ENCODE measurements at regions not wholly inside any gene's neighbourhood (a gene's known extent, or its start where the extent isn't known, plus 50 kb on each side); places are given as distances from the start of the nearest gene placed in this dataset.

GRCh38 chr5:82406205-82406773 lies 128.1 kb upstream of the RPS23 start:
- CTCF ChIA-PET = no interaction called here
- intact Hi-C loops (cut with micrococcal nuclease; ENCODE audit: unreplicated experiment) = no loop called here
- DNase-seq (ENCODE audit: low read depth, low spot score) (no peak), ATAC-seq (no peak)
- H3K9me3 ChIP-seq (ENCODE audit: control insufficient read depth, insufficient read depth, low read depth, low read length) = no peaks in the 10 kb centered on the region
- in situ Hi-C loops (cut with HindIII; ENCODE audit: low pct_unique_long_range_greater_than_20kb, low sequenced_read_pairs) = no loop called here
- no peaks in the 10 kb centered on the region for H3K4me1 ChIP-seq (ENCODE audit: control insufficient read depth, insufficient read depth, low read length)
- H3K36me3 ChIP-seq (ENCODE audit: control insufficient read depth, insufficient read depth, low read length) = no peaks in the 10 kb centered on the region
- H3K4me3 ChIP-seq (ENCODE audit: low read depth in 2 of 2, low read length in 2 of 2) = no peak overlapping the region
- no TSS peak for BruUV-seq (replicated peaks)
- POLR2A ChIA-PET = no interaction called here
- H3K27ac ChIP-seq (ENCODE audit: low read length) = no peak overlapping the region
- no peaks in the 10 kb centered on the region for H3K27me3 ChIP-seq (ENCODE audit: control insufficient read depth, insufficient read depth, low read length)
- TF ChIP-seq TCF7L2 (IDR thresholded peaks at IDR 0.05; ENCODE audit: low read depth, low read length) = no peak
- TF ChIP-seq POLR2AphosphoS5 (IDR thresholded peaks at IDR 0.05; ENCODE audit: low read depth, low read length) = no peak
- TF ChIP-seq, protein P1, sequence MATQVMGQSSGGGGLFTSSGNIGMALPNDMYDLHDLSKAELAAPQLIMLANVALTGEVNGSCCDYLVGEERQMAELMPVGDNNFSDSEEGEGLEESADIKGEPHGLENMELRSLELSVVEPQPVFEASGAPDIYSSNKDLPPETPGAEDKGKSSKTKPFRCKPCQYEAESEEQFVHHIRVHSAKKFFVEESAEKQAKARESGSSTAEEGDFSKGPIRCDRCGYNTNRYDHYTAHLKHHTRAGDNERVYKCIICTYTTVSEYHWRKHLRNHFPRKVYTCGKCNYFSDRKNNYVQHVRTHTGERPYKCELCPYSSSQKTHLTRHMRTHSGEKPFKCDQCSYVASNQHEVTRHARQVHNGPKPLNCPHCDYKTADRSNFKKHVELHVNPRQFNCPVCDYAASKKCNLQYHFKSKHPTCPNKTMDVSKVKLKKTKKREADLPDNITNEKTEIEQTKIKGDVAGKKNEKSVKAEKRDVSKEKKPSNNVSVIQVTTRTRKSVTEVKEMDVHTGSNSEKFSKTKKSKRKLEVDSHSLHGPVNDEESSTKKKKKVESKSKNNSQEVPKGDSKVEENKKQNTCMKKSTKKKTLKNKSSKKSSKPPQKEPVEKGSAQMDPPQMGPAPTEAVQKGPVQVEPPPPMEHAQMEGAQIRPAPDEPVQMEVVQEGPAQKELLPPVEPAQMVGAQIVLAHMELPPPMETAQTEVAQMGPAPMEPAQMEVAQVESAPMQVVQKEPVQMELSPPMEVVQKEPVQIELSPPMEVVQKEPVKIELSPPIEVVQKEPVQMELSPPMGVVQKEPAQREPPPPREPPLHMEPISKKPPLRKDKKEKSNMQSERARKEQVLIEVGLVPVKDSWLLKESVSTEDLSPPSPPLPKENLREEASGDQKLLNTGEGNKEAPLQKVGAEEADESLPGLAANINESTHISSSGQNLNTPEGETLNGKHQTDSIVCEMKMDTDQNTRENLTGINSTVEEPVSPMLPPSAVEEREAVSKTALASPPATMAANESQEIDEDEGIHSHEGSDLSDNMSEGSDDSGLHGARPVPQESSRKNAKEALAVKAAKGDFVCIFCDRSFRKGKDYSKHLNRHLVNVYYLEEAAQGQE (IDR thresholded peaks at IDR 0.05; ENCODE audit: insufficient read depth in 1 of 2, low read depth in 2 of 2, low read length in 1 of 2) = no peak
- TF ChIP-seq SIN3A (IDR thresholded peaks at IDR 0.05; ENCODE audit: borderline replicate concordance, insufficient read depth, low read depth, low read length) = no peak
- TF ChIP-seq, protein P2, sequence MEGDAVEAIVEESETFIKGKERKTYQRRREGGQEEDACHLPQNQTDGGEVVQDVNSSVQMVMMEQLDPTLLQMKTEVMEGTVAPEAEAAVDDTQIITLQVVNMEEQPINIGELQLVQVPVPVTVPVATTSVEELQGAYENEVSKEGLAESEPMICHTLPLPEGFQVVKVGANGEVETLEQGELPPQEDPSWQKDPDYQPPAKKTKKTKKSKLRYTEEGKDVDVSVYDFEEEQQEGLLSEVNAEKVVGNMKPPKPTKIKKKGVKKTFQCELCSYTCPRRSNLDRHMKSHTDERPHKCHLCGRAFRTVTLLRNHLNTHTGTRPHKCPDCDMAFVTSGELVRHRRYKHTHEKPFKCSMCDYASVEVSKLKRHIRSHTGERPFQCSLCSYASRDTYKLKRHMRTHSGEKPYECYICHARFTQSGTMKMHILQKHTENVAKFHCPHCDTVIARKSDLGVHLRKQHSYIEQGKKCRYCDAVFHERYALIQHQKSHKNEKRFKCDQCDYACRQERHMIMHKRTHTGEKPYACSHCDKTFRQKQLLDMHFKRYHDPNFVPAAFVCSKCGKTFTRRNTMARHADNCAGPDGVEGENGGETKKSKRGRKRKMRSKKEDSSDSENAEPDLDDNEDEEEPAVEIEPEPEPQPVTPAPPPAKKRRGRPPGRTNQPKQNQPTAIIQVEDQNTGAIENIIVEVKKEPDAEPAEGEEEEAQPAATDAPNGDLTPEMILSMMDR (IDR thresholded peaks at IDR 0.05) = no peak

DNA sequence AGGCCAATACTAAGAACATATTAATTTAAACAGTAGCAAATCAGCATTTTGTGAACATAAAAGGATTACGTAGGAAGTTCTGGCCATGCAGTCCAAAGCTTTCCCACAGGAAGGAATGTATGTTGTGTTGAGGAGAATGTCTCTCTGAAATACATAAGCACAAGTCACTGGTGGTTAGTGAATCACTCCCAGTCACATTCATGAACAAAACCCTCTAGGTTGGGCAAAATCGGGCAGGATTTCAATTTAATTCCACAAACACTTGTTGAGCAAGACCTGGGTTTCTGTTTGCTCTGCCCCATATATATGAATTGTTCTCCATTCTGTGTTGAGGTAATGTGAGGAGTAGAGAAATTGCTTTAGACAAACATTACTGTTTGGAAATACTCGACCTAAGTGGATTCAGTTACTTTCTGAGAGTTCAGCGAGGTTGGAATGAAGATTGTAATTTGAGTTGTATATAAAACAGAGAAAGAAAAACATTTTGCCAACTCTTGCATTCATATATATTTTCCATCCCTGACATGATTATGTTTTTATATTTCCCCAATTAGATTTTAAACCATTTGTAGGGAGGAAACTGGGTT lies 127.6 kb upstream of the RPS23 start:
- no peak for DNase-seq (ENCODE audit: low read depth, low spot score)
- H3K4me1 ChIP-seq (ENCODE audit: control insufficient read depth, insufficient read depth, low read length) = no peaks in the 10 kb centered on the region
- CTCF ChIA-PET = no interaction called here
- BruUV-seq (replicated peaks) = no TSS peak
- ATAC-seq = no peak
- H3K9me3 ChIP-seq (ENCODE audit: control insufficient read depth, insufficient read depth, low read depth, low read length) = no peaks in the 10 kb centered on the region
- in situ Hi-C loops (cut with HindIII; ENCODE audit: low pct_unique_long_range_greater_than_20kb, low sequenced_read_pairs) (no loop called here), intact Hi-C loops (cut with micrococcal nuclease; ENCODE audit: unreplicated experiment) (no loop called here)
- no peaks in the 10 kb centered on the region for H3K27me3 ChIP-seq (ENCODE audit: control insufficient read depth, insufficient read depth, low read length)
- POLR2A ChIA-PET = no interaction called here
- H3K4me3 ChIP-seq (ENCODE audit: low read depth in 2 of 2, low read length in 2 of 2) = no peak overlapping the region
- TF ChIP-seq, protein P1 (IDR thresholded peaks at IDR 0.05; ENCODE audit: insufficient read depth in 1 of 2, low read depth in 2 of 2, low read length in 1 of 2) = no peak
- TF ChIP-seq, protein P2 (IDR thresholded peaks at IDR 0.05) = no peak
- TF ChIP-seq SIN3A (IDR thresholded peaks at IDR 0.05; ENCODE audit: borderline replicate concordance, insufficient read depth, low read depth, low read length) (no peak), POLR2AphosphoS5 (IDR thresholded peaks at IDR 0.05; ENCODE audit: low read depth, low read length) (no peak), TCF7L2 (IDR thresholded peaks at IDR 0.05; ENCODE audit: low read depth, low read length) (no peak)
- no peak overlapping the region for H3K27ac ChIP-seq (ENCODE audit: low read length)
- H3K36me3 ChIP-seq (ENCODE audit: control insufficient read depth, insufficient read depth, low read length) = no peaks in the 10 kb centered on the region
